HEK293 (cell line): ENCODE measurements at regions not wholly inside any gene's neighbourhood (a gene's known extent, or its start where the extent isn't known, plus 50 kb on each side); places are given as distances from the start of the nearest gene placed in this dataset.

Source experiments
- EGR2 ChIP-seq: fragments of 450-650 bp; formaldehyde crosslinking; IDR thresholded peaks from 2 replicates; pipeline ENCODE4 v1.5.1; 2016; ENCODE audit warnings: low read depth, missing biosample characterization, missing genetic modification characterization
- GFI1B ChIP-seq: fragments of 450-650 bp; formaldehyde crosslinking; IDR thresholded peaks from 2 replicates; pipeline ENCODE4 v1.5.1; 2016; ENCODE audit warnings: missing biosample characterization, missing genetic modification characterization
- GLI2 ChIP-seq: fragments of 450-650 bp; formaldehyde crosslinking; IDR thresholded peaks from 2 replicates; pipeline ENCODE4; 2017; ENCODE audit warnings: missing biosample characterization, missing genetic modification characterization, low read depth, borderline replicate concordance
- GLIS1 ChIP-seq: fragments of 450-650 bp; formaldehyde crosslinking; IDR thresholded peaks from 2 replicates; pipeline ENCODE4 v1.5.1; 2016; ENCODE audit warnings: missing biosample characterization, missing genetic modification characterization
- IKZF3 ChIP-seq: fragments of 450-650 bp; IDR thresholded peaks from 2 replicates; pipeline ENCODE4 v1.5.0; 2018; ENCODE audit warnings: missing biosample characterization, mild to moderate bottlenecking, missing genetic modification characterization, moderate library complexity
- KLF10 ChIP-seq: fragments of 450-650 bp; IDR thresholded peaks from 2 replicates; pipeline ENCODE4 v1.5.1; 2018; ENCODE audit warnings: missing biosample characterization, mild to moderate bottlenecking, missing genetic modification characterization
- PRDM1 ChIP-seq: fragments of 450-650 bp; formaldehyde crosslinking; IDR thresholded peaks from 2 replicates; pipeline ENCODE4; 2016; ENCODE audit warnings: missing biosample characterization, missing genetic modification characterization
- REPIN1 ChIP-seq: fragments of 450-650 bp; formaldehyde crosslinking; IDR thresholded peaks from 2 replicates; pipeline ENCODE4 v1.5.1; 2017; ENCODE audit warnings: missing biosample characterization, missing genetic modification characterization, low read depth
- ZBTB21 ChIP-seq: fragments of 450-650 bp; formaldehyde crosslinking; IDR thresholded peaks from 2 replicates; pipeline ENCODE4 v1.5.1; 2017; ENCODE audit warnings: missing biosample characterization, missing genetic modification characterization
- ZNF157 ChIP-seq: fragments of 450-650 bp; formaldehyde crosslinking; IDR thresholded peaks from 2 replicates; pipeline ENCODE4 v1.5.1; 2016; ENCODE audit warnings: missing biosample characterization, missing genetic modification characterization
- ZNF16 ChIP-seq: fragments of 450-650 bp; formaldehyde crosslinking; IDR thresholded peaks from 2 replicates; pipeline ENCODE4 v1.5.1; 2016; ENCODE audit warnings: low read depth, missing biosample characterization, missing genetic modification characterization
- ZNF391 ChIP-seq: fragments of 450-650 bp; formaldehyde crosslinking; IDR thresholded peaks from 2 replicates; pipeline ENCODE4 v1.5.1; 2016; ENCODE audit warnings: low read depth, missing biosample characterization, missing genetic modification characterization, borderline replicate concordance
- ZNF529 ChIP-seq: fragments of 450-650 bp; formaldehyde crosslinking; IDR thresholded peaks from 2 replicates; pipeline ENCODE4 v1.5.1; 2017; ENCODE audit warnings: missing genetic modification characterization, missing biosample characterization; ENCODE audit not compliant: insufficient replicate concordance
- ZNF544 ChIP-seq: fragments of 450-650 bp; formaldehyde crosslinking; IDR thresholded peaks from 2 replicates; pipeline ENCODE4 v1.5.0; 2017; ENCODE audit warnings: missing biosample characterization, missing genetic modification characterization
- ZNF558 ChIP-seq: fragments of 450-650 bp; formaldehyde crosslinking; IDR thresholded peaks from 2 replicates; pipeline ENCODE4 v1.5.1; 2016; ENCODE audit warnings: missing biosample characterization, missing genetic modification characterization
- ZNF561 ChIP-seq: fragments of 450-650 bp; IDR thresholded peaks from 2 replicates; pipeline ENCODE4 v1.5.1; 2018; ENCODE audit warnings: missing biosample characterization, missing genetic modification characterization, borderline replicate concordance
- ZNF571 ChIP-seq: fragments of 450-650 bp; formaldehyde crosslinking; IDR thresholded peaks from 2 replicates; pipeline ENCODE4 v1.5.0; 2017; ENCODE audit warnings: missing biosample characterization, missing genetic modification characterization
- ZNF621 ChIP-seq: fragments of 450-650 bp; formaldehyde crosslinking; IDR thresholded peaks from 2 replicates; pipeline ENCODE4 v1.5.1; 2017; ENCODE audit warnings: missing biosample characterization, missing genetic modification characterization
- ZNF626 ChIP-seq: fragments of 450-650 bp; sonication (Bioruptor Pico); formaldehyde crosslinking; IDR thresholded peaks from 2 replicates; pipeline ENCODE4 v1.5.1; 2018; ENCODE audit warnings: missing biosample characterization, missing genetic modification characterization, inconsistent platforms
- ZNF654 ChIP-seq: fragments of 450-650 bp; formaldehyde crosslinking; IDR thresholded peaks from 2 replicates; pipeline ENCODE4 v1.5.1; 2016; ENCODE audit warnings: low read depth, missing biosample characterization, missing genetic modification characterization
- ZNF707 ChIP-seq: fragments of 450-650 bp; formaldehyde crosslinking; IDR thresholded peaks from 2 replicates; pipeline ENCODE4 v1.5.1; 2016; ENCODE audit warnings: missing biosample characterization, missing genetic modification characterization
- ZNF747 ChIP-seq: fragments of 450-650 bp; formaldehyde crosslinking; IDR thresholded peaks from 2 replicates; pipeline ENCODE4 v1.5.1; 2016; ENCODE audit warnings: missing biosample characterization, missing genetic modification characterization
- TF ChIP-seq, protein P1 (sequence below): fragments of 450-650 bp; formaldehyde crosslinking; IDR thresholded peaks from 2 replicates; pipeline ENCODE4 v1.5.1; 2016; ENCODE audit warnings: missing biosample characterization, missing genetic modification characterization
- TF ChIP-seq, protein P2 (sequence below): fragments of 450-650 bp; formaldehyde crosslinking; IDR thresholded peaks from 2 replicates; pipeline ENCODE4 v1.5.1; 2016; ENCODE audit warnings: missing biosample characterization, missing genetic modification characterization
- TF ChIP-seq, protein P3 (sequence below): fragments of 450-650 bp; formaldehyde crosslinking; IDR thresholded peaks from 2 replicates; pipeline ENCODE4 v1.5.1; 2016; ENCODE audit warnings: missing biosample characterization, missing genetic modification characterization
- TF ChIP-seq, protein P4 (sequence below): fragments of 450-650 bp; formaldehyde crosslinking; IDR thresholded peaks from 2 replicates; pipeline ENCODE4 v1.5.1; 2016; ENCODE audit warnings: missing biosample characterization, missing genetic modification characterization
- TF ChIP-seq, protein P5 (sequence below): fragments of 450-650 bp; formaldehyde crosslinking; IDR thresholded peaks from 2 replicates; pipeline ENCODE4 v1.5.1; 2016; ENCODE audit warnings: missing biosample characterization, missing genetic modification characterization
- TF ChIP-seq, protein P6 (sequence below): fragments of 450-650 bp; formaldehyde crosslinking; IDR thresholded peaks from 2 replicates; pipeline ENCODE4 v1.5.1; 2016; ENCODE audit warnings: missing biosample characterization, missing genetic modification characterization

DNA sequence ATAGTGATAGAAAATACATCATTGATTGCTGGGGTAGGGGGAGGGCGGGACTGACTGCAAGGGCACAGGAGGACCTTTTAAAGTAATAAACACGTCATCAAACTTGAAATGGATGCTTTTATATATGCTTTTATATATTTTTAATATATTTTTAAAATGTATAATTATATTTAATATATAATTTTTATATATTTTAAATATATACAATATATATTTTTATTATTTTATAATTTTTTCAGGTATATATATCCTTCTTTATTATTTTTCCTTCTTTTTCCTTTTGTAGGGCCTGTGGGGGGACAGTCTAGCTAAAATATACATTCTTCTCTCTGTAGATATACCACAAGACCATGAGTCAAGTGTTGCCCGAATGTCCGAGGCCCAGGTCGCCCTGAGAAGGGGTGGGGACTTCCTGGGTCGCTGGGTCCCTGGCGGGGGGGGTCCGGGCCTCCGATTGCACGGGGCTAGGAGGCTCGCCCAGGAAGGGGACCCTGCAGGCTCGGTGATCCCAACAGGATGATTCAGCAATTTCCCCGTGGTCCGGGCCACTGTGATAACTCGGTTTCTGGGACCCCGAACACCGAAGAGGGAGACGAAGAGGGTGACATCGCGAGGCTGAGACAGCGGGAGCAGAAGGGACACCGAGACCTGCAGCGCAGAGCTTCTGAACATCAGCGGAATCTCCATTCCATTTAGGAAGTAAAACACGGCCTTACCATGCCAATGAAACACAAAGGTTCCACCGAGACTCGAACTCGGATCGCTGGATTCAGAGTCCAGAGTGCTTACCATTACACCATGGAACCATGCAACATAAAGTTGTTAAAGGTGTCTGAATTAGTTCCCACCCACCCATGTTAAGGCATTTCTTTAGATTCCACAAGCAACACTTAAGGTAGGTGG lies 112.5 kb upstream of the NBPF11 start (continued):
- TF ChIP-seq, protein P1, sequence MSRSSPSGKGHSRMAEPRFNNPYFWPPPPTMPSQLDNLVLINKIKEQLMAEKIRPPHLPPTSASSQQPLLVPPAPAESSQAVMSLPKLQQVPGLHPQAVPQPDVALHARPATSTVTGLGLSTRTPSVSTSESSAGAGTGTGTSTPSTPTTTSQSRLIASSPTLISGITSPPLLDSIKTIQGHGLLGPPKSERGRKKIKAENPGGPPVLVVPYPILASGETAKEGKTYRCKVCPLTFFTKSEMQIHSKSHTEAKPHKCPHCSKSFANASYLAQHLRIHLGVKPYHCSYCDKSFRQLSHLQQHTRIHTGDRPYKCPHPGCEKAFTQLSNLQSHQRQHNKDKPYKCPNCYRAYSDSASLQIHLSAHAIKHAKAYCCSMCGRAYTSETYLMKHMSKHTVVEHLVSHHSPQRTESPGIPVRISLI (tag by site-specific recombination): no peak
- no peak; the same call in 1 of the 2 replicates for TF ChIP-seq GLI2 (tag by site-specific recombination)
- TF ChIP-seq ZNF654 (tag by site-specific recombination): no peak
- TF ChIP-seq ZNF571: no peak
- 0 out of 2 replicates have a peak, but pooled peaks have one; percentile 41 for TF ChIP-seq ZNF16 (tag by site-specific recombination)
- TF ChIP-seq ZNF747: no peak
- no peak for TF ChIP-seq PRDM1
- peak; percentile 90 for TF ChIP-seq IKZF3 (tag by site-specific recombination)
- peak; percentile 93; the same call in 1 of the 2 replicates for TF ChIP-seq ZNF391 (tag by site-specific recombination)
- TF ChIP-seq ZBTB21 (tag by site-specific recombination): 0 out of 2 replicates have a peak, but pooled peaks have one; percentile 47
- TF ChIP-seq ZNF157 (tag by site-specific recombination): no peak; the same call in 1 of the 2 replicates
- TF ChIP-seq ZNF561 (tag by site-specific recombination): peak; percentile 99
- no peak for TF ChIP-seq ZNF707 (tag by site-specific recombination)
- TF ChIP-seq REPIN1: peak; percentile 87; the same call in 1 of the 2 replicates
- no peak for TF ChIP-seq EGR2 (tag by site-specific recombination)
- TF ChIP-seq KLF10 (tag by site-specific recombination): peak; percentile 98
- TF ChIP-seq, protein P2, sequence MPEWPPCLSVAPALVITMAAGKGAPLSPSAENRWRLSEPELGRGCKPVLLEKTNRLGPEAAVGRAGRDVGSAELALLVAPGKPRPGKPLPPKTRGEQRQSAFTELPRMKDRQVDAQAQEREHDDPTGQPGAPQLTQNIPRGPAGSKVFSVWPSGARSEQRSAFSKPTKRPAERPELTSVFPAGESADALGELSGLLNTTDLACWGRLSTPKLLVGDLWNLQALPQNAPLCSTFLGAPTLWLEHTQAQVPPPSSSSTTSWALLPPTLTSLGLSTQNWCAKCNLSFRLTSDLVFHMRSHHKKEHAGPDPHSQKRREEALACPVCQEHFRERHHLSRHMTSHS: no peak
- no peak for TF ChIP-seq ZNF544
- TF ChIP-seq ZNF621 (tag by site-specific recombination): no peak
- no peak for TF ChIP-seq ZNF529
- TF ChIP-seq ZNF558 (tag by site-specific recombination): peak; percentile 83; the same call in 1 of the 2 replicates
- TF ChIP-seq, protein P3, sequence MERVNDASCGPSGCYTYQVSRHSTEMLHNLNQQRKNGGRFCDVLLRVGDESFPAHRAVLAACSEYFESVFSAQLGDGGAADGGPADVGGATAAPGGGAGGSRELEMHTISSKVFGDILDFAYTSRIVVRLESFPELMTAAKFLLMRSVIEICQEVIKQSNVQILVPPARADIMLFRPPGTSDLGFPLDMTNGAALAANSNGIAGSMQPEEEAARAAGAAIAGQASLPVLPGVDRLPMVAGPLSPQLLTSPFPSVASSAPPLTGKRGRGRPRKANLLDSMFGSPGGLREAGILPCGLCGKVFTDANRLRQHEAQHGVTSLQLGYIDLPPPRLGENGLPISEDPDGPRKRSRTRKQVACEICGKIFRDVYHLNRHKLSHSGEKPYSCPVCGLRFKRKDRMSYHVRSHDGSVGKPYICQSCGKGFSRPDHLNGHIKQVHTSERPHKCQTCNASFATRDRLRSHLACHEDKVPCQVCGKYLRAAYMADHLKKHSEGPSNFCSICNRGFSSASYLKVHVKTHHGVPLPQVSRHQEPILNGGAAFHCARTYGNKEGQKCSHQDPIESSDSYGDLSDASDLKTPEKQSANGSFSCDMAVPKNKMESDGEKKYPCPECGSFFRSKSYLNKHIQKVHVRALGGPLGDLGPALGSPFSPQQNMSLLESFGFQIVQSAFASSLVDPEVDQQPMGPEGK (tag by site-specific recombination): peak; percentile 97
- TF ChIP-seq, protein P4, sequence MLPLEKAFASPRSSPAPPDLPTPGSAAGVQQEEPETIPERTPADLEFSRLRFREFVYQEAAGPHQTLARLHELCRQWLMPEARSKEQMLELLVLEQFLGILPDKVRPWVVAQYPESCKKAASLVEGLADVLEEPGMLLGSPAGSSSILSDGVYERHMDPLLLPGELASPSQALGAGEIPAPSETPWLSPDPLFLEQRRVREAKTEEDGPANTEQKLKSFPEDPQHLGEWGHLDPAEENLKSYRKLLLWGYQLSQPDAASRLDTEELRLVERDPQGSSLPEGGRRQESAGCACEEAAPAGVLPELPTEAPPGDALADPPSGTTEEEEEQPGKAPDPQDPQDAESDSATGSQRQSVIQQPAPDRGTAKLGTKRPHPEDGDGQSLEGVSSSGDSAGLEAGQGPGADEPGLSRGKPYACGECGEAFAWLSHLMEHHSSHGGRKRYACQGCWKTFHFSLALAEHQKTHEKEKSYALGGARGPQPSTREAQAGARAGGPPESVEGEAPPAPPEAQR (tag by site-specific recombination): 0 out of 2 replicates have a peak, but pooled peaks have one; percentile 66
- TF ChIP-seq, protein P5, sequence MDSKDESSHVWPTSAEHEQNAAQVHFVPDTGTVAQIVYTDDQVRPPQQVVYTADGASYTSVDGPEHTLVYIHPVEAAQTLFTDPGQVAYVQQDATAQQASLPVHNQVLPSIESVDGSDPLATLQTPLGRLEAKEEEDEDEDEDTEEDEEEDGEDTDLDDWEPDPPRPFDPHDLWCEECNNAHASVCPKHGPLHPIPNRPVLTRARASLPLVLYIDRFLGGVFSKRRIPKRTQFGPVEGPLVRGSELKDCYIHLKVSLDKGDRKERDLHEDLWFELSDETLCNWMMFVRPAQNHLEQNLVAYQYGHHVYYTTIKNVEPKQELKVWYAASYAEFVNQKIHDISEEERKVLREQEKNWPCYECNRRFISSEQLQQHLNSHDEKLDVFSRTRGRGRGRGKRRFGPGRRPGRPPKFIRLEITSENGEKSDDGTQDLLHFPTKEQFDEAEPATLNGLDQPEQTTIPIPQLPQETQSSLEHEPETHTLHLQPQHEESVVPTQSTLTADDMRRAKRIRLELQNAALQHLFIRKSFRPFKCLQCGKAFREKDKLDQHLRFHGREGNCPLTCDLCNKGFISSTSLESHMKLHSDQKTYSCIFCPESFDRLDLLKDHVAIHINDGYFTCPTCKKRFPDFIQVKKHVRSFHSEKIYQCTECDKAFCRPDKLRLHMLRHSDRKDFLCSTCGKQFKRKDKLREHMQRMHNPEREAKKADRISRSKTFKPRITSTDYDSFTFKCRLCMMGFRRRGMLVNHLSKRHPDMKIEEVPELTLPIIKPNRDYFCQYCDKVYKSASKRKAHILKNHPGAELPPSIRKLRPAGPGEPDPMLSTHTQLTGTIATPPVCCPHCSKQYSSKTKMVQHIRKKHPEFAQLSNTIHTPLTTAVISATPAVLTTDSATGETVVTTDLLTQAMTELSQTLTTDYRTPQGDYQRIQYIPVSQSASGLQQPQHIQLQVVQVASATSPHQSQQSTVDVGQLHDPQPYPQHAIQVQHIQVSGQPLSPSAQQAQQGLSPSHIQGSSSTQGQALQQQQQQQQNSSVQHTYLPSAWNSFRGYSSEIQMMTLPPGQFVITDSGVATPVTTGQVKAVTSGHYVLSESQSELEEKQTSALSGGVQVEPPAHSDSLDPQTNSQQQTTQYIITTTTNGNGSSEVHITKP (tag by site-specific recombination): peak; percentile 93
- TF ChIP-seq GFI1B: no peak
- TF ChIP-seq, protein P6, sequence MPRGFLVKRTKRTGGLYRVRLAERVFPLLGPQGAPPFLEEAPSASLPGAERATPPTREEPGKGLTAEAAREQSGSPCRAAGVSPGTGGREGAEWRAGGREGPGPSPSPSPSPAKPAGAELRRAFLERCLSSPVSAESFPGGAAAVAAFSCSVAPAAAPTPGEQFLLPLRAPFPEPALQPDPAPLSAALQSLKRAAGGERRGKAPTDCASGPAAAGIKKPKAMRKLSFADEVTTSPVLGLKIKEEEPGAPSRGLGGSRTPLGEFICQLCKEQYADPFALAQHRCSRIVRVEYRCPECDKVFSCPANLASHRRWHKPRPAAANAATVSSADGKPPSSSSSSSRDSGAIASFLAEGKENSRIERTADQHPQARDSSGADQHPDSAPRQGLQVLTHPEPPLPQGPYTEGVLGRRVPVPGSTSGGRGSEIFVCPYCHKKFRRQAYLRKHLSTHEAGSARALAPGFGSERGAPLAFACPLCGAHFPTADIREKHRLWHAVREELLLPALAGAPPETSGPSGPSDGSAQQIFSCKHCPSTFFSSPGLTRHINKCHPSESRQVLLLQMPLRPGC (tag by site-specific recombination): peak; percentile 89
- TF ChIP-seq ZNF626 (tag by site-specific recombination): no peak
- TF ChIP-seq GLIS1 (tag by site-specific recombination): peak; percentile 57; the same call in 1 of the 2 replicates
